Activated CD8-positive, alpha-beta memory T cell treated with anti-CD3 and anti-CD28 coated beads, Interleukin-2, amount 50 U/mL, for 1 hour (primary cell): ENCODE measurements at regions not wholly inside any gene's neighbourhood (a gene's known extent, or its start where the extent isn't known, plus 50 kb on each side); places are given as distances from the start of the nearest gene placed in this dataset.
"Not testable (repeated sequence)": the region's sequence is repeated elsewhere in the genome, so short reads cannot be mapped to it uniquely, and the experiment has no call there.

Experiments used
- DNase-seq: peaks from one replicate; pipeline ENCODE4 v3.0.0-alpha.2; 2020; ENCODE audit errors: extremely low read depth

DNA sequence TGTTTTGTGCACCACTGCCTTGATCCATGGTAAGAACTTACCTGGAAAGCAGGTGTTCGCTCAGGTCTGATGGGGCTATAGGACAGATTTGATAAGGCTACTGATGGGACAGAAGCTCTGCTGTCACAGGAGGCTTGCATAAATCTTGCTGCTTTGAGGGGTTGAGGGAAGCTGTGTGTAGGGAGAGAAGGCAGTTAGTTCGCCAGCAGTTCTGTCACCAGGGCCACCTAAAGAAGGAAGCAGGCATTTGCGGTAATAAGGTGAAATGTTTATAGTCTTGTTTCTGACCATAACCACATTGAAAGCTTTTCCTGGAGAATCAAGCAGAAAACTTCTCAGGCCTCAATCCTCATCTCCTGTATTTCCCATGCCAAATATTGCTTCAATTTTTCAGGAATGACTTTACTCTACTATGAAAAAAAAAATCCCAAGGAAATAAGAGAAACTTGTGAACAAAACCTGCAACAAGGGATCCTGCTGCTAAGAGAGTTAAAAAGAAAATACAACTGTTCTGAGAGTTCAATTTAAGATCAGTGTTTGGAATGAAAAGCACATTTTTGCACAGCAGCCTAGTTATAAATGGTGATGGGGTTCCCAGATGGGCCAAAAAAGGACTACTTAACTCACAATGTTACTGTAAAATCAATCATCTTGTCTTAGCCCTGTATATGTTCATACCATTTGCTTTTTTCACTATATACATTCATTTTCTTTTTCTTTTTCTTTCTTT lies 122.0 kb upstream of the RANBP3L start:
- no peak for DNase-seq

DNA sequence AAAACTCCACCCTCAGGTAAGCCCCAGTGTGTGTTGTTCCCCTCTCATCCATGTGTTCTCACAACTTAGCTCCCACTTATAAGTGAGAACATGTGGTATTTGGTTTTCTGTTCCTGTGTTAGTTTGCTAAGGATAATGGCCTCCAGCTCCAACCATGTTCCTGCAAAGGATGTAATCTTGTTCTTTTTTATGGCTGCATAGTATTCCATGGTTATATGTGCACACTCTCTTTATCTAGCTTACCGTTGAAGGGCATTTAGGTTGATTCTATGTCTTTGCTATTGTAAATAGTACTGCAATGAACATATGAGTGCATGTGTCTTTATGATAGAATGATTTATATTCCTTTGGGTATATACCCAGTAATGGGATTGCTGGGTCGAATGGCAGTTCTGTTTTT lies 124.4 kb upstream of the RANBP3L start:
- not testable (repeated sequence) for DNase-seq

DNA sequence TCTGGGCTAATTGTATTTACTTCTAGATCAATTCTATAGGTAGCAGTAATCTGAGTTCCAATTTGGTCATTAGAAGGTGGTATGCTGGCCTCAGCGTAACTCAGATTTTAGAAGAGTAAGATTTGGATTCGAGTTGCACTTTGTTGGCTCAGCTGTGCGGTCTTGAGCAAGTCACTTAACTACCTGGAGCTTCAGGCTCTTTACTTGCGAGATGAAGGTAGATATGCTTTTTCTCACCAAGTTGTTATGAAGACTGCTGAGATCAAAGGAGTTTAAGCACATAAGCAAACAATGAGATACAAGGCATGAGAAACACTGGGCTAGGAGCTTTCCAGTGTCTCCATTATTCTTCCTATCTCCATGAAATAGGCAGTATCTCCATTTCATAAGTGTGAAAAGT lies 133.8 kb upstream of the RANBP3L start:
- no peak for DNase-seq

DNA sequence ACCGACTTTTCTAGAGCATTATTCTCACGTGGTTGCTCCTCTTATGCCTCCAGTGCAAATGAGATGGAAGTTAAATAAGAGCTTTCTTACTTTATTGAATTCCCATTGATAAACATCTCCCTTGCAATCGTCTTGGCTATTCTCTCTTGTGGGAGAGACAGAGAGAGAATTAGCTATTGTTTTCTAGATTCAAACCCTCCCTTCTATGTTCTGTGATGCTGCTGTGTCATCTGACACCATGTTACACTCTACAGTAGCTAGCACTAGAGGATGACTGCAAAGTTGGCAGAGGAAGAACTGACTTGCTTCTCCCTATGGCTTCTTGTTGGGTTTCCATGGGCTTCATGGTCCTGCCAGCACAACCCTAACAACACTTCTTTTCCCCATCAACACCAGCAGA lies 134.6 kb upstream of the RANBP3L start:
- no peak for DNase-seq

DNA sequence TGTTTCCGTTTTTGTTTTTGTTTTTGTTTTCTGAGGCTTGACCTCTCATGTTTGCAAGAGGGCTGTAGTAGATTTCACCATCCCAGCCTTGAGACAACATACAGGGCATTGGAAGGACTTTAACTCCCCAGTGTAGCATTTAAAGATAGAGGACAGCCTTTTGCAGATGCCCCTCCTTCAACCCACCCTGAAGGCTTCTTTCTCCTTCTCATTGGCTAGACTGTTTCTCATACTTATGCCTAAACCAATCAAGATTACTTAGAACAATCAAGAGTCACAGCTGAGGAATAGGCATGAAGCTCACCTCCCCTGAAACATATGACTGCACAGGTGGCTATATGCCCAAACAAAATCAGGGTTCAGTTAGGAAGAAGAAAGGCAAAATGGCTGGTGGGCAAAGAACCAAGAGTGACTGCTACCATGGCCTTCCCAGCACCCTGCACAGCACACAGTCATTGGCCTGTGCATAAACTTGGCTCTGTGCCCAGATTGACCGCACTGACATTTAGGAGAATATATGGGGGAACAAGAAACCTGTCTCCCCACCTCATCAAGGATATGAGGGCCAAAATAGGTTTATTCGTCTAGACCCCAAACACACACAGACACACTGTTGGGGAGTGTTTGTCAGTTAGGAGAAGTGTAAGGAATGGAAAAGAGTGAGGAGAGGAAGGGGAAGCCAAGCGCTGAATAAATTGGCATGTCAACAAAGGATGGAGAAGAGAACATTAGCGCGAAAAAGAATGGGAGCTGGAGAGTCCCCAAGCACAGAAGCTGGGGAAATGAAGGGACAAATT lies 137.3 kb upstream of the RANBP3L start:
- DNase-seq = no peak

DNA sequence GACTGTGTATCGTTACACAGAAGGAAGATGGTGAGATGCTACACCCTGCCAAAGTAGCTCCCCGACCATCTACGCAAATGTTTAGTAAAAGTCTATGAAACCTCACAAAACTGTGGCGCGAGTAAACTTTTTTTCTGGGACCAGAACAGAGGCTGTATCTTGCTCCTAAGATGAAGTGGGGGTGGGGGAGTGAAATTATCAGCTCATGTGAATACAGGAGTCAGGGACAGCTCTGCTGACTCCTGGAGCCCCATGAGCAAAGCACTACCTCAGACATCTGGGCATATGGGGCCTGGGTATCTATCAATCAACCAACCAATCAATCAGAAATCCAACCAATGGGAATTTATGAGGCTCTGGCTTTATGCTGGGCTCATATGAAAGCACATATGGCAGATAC lies 138.6 kb upstream of the RANBP3L start:
- no peak for DNase-seq

DNA sequence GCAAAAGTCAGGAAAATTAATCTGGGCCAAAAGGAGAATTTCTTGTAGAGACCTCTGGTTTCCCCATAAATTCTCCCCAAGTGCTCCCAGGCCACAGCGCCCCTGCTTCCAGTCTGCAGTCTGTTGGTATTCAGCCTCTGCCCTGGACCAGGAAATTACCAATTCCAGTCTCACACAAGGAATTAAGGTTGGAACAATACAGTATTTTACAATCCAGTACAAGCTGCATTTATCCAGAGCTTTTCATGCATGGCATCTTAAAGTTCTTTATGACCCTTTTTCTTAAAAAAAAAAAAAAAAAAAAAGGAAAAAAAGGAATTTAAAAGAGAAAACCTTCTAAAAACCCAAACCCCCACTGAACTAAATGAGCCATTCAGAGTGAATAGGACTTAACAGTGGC lies 139.6 kb upstream of the RANBP3L start:
- DNase-seq = no peak

DNA sequence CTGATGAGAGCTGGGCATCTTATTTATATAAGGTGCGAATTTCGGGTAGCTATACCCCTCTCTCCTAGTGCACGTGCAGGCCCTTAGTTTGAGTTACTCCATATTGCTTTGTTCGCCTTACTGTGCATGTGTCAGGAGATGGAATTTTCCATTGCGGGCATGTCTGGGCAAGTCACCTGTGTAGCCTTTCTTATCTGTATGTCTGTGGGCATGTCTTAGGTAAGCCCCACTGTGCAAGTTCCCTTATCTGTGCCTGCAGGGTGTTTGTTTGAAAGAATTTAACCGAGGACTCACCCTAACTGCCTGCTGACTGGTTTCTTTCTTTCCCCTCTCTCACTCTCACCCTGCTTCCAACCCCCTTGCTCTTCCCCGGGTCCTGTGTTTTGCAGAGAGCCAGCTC lies 140.7 kb upstream of the RANBP3L start:
- DNase-seq = no peak

DNA sequence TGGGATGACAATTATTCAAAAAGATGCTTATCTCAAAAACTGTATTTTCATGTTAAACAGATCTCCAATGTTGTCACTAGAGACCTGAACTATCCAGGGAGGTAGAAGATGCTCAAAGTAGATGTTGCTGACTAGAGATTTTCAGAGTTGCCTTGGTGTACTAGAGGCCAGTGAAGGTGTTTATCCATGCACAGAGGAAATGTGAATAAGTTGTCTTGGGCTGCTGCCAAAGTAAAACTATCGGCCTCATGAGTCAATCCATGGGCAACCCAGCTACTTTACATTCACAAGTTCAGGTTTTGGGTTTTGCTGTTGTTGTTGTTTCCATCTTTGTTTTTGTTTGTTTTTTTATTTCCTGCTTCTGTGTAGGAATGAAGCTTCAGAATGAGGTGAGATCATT lies 141.1 kb upstream of the RANBP3L start:
- DNase-seq = no peak

DNA sequence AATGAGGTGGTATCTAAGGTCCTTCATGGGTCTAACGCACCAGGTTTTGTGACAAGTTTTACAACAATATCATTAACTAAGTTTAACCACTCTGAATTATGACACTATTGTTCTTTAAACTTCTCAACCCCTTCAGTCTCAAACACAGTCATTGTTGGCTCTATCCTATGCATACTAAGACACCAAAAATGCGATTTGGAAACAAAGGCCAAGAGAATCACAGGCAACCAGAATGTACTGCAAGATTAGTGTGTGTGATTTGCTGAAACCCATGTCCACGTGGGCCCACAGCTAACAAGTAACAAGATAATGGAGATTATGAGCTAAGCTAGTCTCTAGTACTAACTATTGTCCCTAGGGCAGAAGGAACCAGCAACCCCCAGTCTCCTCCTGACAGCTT lies 142.2 kb upstream of the RANBP3L start:
- no peak for DNase-seq

DNA sequence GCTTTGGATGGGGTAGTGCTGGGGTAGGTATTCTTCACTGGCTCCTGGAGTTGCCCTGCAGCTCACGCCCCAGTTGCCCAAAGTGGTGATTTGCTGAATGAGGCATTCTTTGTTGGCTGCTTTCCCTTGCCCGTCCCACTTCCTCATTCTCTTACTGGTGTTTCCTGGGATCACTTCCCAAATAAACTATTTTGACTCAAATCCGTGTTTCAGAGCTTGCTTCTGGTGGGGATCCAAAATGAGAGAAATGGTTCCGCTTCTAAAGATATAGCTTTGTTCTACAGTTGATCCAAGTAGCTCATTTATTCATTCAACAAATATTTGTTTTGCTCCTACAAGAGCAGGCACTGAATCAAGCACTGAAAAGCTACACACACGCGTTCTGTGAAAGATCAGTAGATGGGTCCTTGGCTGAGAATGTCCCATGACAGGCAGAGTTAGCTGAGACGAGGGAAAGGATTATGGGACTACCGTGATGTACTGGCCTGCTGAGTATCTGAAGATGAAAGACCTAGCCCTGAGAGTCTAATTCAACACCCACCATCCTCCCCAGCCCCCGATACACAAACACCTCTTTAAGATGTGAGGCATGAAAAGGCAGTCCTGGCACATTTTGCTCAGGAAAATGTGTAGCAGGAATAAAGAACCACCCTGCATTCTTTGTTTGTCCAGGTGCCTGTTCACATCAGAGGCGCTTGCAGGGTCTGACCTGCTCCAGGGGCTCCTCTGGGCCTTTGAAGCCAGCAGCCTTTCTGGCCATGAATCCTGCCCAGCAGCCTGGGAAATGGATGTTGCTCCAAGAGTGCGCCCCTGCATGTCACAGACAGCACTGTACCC lies 143.1 kb upstream of the RANBP3L start:
- no peak for DNase-seq

DNA sequence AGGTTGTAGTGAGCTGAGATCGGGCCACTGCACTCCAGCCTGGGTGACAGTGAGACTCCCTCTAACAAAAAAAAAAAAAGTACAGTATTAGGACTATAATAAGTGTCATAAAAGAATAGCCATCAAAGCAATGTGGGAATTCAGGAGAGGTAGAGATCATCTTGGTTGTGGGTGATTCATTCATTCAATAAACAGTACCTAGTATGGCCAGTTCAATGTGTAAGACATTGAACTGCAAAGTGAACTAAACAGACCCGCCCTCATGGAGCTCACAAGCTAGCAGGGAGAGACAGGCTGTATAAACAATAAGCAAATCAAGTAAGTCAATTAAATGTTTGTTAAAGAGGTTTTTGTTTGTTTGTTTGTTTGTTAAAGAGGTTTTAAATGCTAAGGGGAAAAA lies 146.1 kb upstream of the RANBP3L start:
- no peak for DNase-seq

DNA sequence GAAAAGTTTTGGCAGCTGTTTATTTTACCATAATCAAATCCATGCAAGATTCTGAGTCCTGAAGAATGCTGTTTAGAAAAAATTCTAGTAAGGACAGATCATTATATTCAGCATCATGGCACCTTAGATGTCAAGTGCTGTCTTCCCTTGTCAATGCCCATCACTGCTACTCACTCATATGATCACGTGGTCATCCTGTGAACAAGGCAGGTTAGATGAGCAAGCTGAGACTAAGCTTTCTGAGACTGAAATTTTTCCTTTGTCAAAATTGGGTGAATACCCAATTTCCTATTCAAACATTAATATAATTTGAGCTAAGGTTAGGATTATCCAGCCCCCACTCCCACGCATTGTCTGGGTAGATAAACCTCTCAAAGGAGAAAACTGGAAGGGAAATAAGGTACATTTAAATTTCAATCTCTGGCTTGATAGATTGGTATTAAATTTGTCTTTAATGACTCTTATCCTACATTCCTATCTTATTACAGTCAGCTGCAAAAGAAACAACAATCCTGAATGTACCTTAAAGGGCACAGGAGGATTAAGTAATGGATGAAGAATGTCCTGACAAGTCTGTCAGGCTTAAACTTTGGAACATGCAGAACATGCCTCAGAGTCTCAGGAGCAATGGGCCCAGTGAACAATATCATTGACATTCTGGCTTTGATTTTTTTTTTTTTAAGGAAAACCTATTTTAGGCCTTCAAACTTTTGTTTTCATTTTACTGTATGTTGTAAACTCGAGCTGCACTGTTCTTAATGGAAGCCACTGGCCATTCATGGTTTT lies 148.7 kb upstream of the RANBP3L start:
- no peak for DNase-seq

DNA sequence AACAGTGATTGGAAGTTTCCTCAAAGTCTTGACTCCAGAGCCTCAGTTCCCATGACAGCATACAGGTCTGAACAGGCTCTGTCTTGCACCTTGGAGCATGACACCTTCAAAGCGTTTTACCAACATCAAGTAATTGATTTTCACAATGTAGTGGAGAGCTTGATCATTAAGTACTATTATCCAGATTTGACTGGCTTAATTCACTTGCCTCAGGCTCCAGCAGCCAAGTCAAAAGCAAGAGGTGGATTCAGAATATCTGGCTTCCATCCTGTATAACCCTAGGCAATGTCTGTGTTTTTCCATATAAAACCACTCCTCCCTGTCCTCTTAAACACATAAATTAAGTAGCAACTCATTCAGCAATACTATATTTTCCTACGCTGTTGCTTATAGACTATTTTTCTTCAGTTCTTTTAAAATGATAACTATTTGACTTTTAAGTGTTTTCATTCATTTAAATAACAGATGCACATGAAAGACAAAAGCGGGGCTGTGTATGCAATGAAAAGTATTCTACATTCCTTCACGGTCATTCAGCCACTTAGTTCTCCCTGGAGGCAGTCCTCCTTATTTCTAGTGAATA lies 150.8 kb upstream of the RANBP3L start:
- no peak for DNase-seq

DNA sequence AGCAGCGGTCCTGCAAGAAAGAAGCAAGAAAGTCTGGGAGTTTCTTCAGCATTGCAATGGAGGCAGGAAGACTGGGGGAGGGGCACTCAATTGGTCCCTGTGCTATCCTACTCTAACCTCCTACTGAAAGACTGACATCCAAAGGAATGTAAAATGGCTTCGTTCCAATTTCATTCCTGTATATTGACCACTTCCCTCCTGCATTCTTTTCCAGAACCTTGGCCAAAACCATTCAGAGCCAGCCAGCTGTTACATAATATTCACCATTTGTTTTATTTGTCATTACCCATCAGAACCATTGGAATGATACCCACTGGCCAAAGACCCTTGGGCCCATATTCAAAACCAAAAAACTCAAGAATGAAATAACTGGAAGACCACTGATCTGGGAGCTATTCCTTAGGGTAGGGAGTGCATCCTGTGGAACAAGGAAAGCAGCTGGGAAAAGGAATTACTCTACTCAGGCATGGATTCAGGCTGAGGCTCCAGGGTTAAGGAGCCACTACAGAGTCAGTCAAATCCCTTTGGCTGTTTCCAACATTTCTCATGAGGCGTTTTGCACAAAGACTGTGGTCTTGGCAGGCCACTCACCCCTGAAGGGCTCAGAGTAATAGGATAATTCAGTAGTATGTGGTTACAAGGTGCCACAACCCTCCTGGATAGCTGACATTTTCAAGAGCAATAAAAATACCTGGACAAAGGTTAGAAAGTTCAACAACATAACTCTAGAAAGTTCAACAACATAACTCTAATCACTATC lies 148.7 kb upstream of the SLC1A3 start:
- no peak for DNase-seq

DNA sequence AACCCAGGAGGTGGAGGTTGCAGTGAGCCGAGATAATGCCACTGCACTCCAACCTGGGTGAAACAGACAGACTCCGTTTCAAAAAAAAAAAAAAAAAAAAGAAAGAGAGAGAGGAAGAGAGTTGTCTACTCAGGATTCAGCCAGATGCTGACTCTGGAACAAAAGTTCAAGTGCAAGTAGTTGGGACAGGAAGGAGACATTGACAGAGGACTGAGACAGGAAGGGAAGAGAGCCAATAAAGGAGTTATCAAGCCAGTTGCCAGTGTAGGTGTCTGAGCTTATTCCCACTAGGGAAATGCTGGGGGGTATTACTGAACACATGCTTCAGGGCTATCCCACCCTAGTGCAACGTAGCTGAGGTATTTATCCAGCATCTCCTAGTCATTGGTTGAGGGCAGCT lies 147.7 kb upstream of the SLC1A3 start:
- no peak for DNase-seq

DNA sequence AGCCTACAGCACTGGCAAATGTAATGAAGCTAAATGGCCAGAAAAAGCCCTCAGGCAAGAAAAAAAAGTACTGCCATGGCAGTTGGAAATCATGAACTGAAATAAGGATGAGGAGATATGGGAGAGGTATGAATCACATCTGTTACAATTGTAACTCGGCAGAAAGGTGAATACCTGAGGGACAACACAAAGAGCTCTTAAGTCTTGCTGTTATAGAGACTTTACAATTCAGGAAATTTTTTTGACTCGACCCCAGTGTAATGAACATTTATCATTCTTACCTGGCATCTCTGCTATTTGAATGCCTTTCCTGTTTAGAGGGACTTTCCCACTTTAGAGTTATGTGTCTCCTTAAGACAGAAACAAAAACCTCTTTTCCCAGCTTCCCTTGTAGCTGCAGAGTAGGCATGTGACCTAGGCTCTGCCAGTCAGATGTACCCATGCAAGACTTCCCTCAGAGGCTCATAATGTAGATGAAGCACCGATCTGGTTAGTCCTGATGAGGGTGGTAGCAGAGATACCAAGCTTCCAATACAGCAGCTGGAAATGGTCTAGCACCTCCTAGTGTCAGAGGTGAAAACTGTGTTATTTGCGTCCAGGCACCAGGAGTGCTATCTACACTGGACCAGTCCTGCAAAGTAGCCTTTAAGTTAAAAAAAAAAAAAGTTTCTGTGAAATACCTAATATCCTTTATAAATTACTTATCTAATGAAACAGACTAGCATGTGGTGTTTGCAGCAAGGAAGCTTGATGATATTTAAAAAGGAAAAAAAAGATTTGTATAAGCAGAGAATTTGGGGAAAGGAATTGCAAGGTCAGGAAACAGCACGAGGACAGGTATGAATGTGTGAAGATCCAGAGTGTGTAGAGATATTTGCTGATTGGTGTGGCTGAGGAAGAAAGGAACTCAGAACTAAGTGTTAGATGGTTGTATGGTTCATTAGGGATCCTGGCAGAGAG lies 146.9 kb upstream of the SLC1A3 start:
- no peak for DNase-seq

DNA sequence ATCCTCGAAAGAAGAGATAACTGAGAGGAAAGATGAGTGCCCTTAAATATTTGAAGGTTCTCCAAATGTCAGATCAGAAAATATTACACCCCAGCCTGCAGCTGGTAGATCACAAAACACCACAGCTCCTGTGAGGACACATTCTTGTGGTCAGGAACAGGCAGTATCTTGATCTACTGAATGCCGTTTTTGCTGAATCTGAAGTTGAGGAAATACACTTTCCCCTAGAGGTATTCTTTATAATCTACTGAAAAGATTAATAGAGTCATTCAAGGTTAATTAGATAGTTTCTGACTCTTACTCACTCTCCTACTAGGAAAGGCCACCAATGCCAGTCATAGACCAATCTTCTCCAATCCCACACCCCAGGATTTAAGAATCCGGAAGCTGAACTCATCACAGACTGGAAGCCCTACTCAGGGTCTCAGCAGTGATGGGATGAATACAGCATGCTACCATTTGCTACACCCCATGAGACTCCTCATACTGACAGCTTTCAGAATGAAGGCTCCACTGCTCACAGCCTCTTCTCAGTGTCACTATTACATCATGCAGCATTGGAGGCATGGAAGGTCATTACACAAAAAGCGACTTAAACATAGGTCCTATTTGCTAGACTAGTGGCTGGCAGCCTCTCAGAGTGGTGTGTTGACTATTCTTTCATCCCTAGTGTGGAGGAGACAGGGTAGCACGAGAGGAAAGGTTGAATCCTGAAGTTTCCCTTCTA lies 143.9 kb upstream of the SLC1A3 start:
- no peak for DNase-seq

DNA sequence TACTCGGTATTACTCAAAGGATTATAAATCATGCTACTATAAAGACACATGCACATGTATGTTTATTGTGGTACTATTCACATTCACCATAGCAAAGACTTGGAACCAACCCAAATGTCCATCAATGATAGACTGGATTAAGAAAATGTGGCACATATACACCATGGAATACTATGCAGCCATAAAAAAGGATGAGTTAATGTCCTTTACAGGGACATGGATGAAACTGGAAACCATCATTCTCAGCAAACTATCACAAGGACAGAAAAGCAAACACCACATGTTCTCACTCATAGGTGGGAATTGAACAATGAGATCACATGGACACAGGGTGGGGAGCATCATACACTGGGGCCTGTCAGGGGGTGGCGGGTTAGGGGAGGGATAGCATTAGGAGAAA lies 130.5 kb upstream of the SLC1A3 start:
- not testable (repeated sequence) for DNase-seq
